Progenitor cell of endocrine pancreas (in vitro differentiated cells): ENCODE measurements at regions not wholly inside any gene's neighbourhood (a gene's known extent, or its start where the extent isn't known, plus 50 kb on each side); places are given as distances from the start of the nearest gene placed in this dataset.
"Not testable (repeated sequence)": the region's sequence is repeated elsewhere in the genome, so short reads cannot be mapped to it uniquely, and the experiment has no call there.

Experiments
- DNase-seq: peaks from one replicate; pipeline ENCODE4 v3.0.0; 2021; ENCODE audit warnings: low spot score; ENCODE audit not compliant: unreplicated experiment
- H3K27ac Mint-ChIP-seq: 2 replicates; pipeline ENCODE4 v1.8.0; 2021; ENCODE audit warnings: mild to moderate bottlenecking, moderate library complexity, mixed read lengths
- H3K27me3 Mint-ChIP-seq: 2 replicates; pipeline ENCODE4 v1.8.0; 2021; ENCODE audit warnings: mixed read lengths
- H3K36me3 Mint-ChIP-seq: 2 replicates; pipeline ENCODE4 v1.8.0; 2022; ENCODE audit warnings: mixed read lengths; ENCODE audit not compliant: insufficient read depth
- H3K4me1 Mint-ChIP-seq: 2 replicates; pipeline ENCODE4 v1.8.0; 2021; ENCODE audit warnings: low read depth, mixed read lengths
- H3K4me3 Mint-ChIP-seq: 2 replicates; pipeline ENCODE4 v1.8.0; 2021; ENCODE audit warnings: low read depth, mild to moderate bottlenecking, moderate library complexity, mixed read lengths
- H3K9me3 Mint-ChIP-seq: 2 replicates; pipeline ENCODE4 v1.8.0; 2021; ENCODE audit warnings: low read depth, mixed read lengths
- TF ChIP-seq, protein P1 (sequence below): fragments of 200-600 bp; sonication (generic); IDR thresholded peaks from one replicate; pipeline ENCODE4 v1.5.0; 2021; ENCODE audit warnings: antibody characterized with exemption, mild to moderate bottlenecking; ENCODE audit not compliant: unreplicated experiment

GRCh38 chr14:92223025-92223424 lies 99.9 kb upstream of the SLC24A4 start:
- TF ChIP-seq, protein P1, sequence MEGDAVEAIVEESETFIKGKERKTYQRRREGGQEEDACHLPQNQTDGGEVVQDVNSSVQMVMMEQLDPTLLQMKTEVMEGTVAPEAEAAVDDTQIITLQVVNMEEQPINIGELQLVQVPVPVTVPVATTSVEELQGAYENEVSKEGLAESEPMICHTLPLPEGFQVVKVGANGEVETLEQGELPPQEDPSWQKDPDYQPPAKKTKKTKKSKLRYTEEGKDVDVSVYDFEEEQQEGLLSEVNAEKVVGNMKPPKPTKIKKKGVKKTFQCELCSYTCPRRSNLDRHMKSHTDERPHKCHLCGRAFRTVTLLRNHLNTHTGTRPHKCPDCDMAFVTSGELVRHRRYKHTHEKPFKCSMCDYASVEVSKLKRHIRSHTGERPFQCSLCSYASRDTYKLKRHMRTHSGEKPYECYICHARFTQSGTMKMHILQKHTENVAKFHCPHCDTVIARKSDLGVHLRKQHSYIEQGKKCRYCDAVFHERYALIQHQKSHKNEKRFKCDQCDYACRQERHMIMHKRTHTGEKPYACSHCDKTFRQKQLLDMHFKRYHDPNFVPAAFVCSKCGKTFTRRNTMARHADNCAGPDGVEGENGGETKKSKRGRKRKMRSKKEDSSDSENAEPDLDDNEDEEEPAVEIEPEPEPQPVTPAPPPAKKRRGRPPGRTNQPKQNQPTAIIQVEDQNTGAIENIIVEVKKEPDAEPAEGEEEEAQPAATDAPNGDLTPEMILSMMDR: no peak
- H3K9me3 Mint-ChIP-seq: no peaks in the 10 kb centered on the region
- H3K36me3 Mint-ChIP-seq: no peaks in the 10 kb centered on the region
- no peak for DNase-seq
- no peak overlapping the region for H3K4me3 Mint-ChIP-seq
- peaks cover 38% of the 10 kb centered on the region for H3K27me3 Mint-ChIP-seq
- no peak overlapping the region for H3K27ac Mint-ChIP-seq
- no peaks in the 10 kb centered on the region for H3K4me1 Mint-ChIP-seq

DNA sequence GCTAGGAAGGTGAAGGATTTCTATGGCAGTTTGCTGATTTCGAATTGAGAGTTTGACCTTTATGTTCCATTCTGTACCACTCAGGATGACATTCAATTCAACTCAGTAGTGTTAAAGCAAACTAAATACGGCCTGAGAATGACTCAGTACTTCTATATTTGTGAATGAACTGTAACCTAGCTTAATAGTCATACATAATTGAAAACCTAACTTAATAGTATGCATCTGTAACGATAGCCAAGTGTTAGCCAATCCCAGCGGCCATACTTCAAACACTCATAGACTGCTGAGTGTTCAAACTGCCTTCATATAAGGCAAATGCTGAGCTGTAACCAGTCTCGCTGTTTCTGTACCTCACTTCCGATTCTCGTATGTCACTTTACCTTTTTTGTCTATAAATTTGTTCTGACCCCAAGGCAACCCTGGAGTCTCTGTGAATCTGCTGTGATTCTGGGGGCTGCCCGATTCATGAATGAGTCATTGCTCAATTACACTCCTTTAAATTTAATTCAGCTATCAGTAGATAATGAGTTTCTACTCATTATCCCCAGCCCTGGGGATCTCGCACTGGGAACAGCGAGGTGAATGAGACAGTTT lies 98.5 kb upstream of the SLC24A4 start:
- Mint-ChIP-seq H3K36me3 (no peaks in the 10 kb centered on the region), H3K27ac (no peak overlapping the region), H3K27me3 (peaks cover 38% of the 10 kb centered on the region), H3K4me1 (no peaks in the 10 kb centered on the region), H3K4me3 (no peak overlapping the region), H3K9me3 (peaks cover 4% of the 10 kb centered on the region)
- DNase-seq: no peak
- TF ChIP-seq, protein P1: no peak

DNA sequence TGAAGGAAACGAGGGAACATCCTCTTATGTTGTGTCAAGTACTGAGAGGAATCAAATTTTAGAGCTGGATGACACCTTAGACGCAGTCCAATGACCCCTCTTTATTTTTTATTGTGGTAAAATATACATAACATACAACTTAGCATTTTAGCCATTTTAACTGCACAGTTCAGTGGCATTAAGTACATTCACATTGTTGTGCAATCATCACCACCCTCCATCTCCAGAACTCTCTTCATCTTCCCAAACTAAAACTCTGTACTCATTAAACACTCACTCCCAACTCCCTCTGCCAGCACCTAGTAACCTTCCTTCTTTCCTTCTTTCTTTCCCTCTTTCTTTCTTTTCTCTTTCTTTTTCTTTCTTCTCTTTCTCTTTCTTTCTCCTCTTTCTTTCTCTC lies 97.2 kb upstream of the SLC24A4 start:
- H3K27me3 Mint-ChIP-seq: peaks cover 41% of the 10 kb centered on the region
- H3K4me3 Mint-ChIP-seq: no peak overlapping the region
- no peaks in the 10 kb centered on the region for H3K4me1 Mint-ChIP-seq
- DNase-seq: no peak
- no peaks in the 10 kb centered on the region for H3K36me3 Mint-ChIP-seq
- H3K9me3 Mint-ChIP-seq: peaks cover 7% of the 10 kb centered on the region
- TF ChIP-seq, protein P1: no peak
- no peak overlapping the region for H3K27ac Mint-ChIP-seq

DNA sequence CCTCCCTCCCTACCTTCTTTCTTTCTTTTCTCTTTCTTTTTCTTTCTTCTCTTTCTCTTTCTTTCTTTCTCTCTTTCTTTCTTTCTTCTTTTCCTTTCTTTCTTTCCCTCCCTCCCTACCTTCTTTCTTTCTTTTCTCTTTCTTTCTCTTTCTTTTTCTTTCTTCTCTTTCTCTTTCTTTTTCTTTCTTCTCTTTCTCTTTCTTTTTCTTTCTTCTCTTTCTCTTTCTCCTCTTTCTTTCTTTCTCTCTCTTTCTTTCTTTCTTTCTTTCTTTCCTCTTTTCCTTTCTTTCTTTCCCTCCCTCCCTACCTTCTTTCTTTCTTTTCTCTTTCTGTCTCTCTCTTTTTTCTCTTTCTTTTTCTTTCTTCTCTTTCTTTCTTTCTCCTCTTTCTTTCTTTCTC lies 96.8 kb upstream of the SLC24A4 start:
- H3K27me3 Mint-ChIP-seq: peaks cover 41% of the 10 kb centered on the region
- not testable (repeated sequence) for H3K27ac Mint-ChIP-seq, H3K9me3 Mint-ChIP-seq, H3K36me3 Mint-ChIP-seq, H3K4me1 Mint-ChIP-seq, H3K4me3 Mint-ChIP-seq, DNase-seq

DNA sequence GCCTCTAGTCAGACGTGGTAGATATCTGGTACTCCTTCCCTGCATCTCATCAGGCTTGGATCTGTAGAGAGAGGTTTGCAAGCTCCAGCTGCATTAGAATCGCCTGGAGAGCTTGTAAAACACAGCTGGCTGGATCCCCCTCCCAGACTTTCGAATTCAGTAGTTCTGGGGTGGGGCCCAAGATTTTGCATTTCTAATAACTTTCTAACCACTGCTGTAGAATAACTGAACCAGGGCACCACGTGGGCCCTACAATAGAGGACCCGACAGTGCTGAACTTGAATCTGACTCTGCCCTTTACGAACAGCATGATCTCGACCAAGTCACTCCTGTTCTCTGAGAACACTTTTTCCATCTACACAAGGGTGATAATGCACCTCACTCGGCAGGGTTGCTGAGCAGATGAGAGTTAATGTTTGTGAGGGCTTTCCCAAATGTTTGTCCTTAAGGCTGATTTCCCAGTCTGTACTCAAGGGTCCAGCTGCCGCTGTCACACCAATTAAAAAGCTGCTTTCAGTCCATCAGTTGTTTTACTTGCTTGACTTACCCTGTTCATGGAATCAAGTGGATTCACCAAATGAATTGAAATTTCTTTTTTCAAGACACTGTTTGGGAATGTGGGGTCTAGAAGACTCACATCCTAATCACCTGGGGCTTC lies 86.6 kb upstream of the SLC24A4 start:
- Mint-ChIP-seq H3K36me3 (no peaks in the 10 kb centered on the region), H3K4me1 (no peaks in the 10 kb centered on the region), H3K27ac (no peak overlapping the region), H3K9me3 (peaks cover 14% of the 10 kb centered on the region), H3K4me3 (no peak overlapping the region), H3K27me3 (peaks cover 11% of the 10 kb centered on the region)
- no peak for DNase-seq
- TF ChIP-seq, protein P1: no peak

DNA sequence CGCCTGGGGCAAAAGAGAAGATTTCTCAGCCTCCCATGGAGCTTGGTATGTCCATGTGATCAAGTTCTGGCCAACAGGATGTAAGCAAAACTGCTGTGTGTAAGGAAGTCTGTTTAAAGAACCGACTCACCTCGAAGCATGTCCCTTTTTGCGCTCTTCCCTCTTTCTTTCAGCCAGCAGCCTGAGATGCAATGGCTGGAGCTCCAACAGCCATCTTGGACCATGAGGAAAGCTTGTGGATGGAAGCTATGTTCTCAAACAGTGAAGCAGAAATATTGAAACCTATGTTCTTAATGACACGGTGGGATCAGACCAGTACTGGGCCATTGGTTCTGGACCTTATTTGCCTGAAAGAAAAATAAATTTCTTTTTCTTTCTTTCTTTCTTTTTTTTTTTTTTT lies 82.3 kb upstream of the SLC24A4 start:
- H3K27me3 Mint-ChIP-seq: peaks cover 3% of the 10 kb centered on the region
- peaks cover 3% of the 10 kb centered on the region for H3K36me3 Mint-ChIP-seq
- no peak for DNase-seq
- TF ChIP-seq, protein P1: no peak
- H3K9me3 Mint-ChIP-seq: peaks cover 24% of the 10 kb centered on the region
- no peaks in the 10 kb centered on the region for H3K4me1 Mint-ChIP-seq
- no peak overlapping the region for H3K4me3 Mint-ChIP-seq
- no peak overlapping the region for H3K27ac Mint-ChIP-seq
